MM.1S (cell line): ENCODE measurements at regions not wholly inside any gene's neighbourhood (a gene's known extent, or its start where the extent isn't known, plus 50 kb on each side); places are given as distances from the start of the nearest gene placed in this dataset.

Experiments used
- EZH2 ChIP-seq: fragments of 300-600 bp; sonication (generic); optimal IDR thresholded peaks from 2 replicates; pipeline ENCODE3; 2017; ENCODE audit warnings: low read depth, mild to moderate bottlenecking, antibody characterized with exemption, low read length, mixed read lengths
- TF ChIP-seq, protein P1 (sequence below): fragments of 300-600 bp; sonication (generic); IDR thresholded peaks from 2 replicates; pipeline ENCODE4 v1.5.1; 2016; ENCODE audit warnings: antibody characterized with exemption, low read length, mixed read lengths

- TF ChIP-seq, protein P1, sequence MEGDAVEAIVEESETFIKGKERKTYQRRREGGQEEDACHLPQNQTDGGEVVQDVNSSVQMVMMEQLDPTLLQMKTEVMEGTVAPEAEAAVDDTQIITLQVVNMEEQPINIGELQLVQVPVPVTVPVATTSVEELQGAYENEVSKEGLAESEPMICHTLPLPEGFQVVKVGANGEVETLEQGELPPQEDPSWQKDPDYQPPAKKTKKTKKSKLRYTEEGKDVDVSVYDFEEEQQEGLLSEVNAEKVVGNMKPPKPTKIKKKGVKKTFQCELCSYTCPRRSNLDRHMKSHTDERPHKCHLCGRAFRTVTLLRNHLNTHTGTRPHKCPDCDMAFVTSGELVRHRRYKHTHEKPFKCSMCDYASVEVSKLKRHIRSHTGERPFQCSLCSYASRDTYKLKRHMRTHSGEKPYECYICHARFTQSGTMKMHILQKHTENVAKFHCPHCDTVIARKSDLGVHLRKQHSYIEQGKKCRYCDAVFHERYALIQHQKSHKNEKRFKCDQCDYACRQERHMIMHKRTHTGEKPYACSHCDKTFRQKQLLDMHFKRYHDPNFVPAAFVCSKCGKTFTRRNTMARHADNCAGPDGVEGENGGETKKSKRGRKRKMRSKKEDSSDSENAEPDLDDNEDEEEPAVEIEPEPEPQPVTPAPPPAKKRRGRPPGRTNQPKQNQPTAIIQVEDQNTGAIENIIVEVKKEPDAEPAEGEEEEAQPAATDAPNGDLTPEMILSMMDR = no peak
- no peak for TF ChIP-seq EZH2
Measured at GRCh38 chr5:28707706-28708105, 1669.3 kb upstream of the CDH9 start.
